Osteoblast (primary cell): ENCODE measurements at regions not wholly inside any gene's neighbourhood (a gene's known extent, or its start where the extent isn't known, plus 50 kb on each side); places are given as distances from the start of the nearest gene placed in this dataset.

Experiments used
- DNase-seq: peaks from one replicate; pipeline ENCODE4 v3.0.0; 2011; ENCODE audit warnings: low spot score, mixed read lengths; ENCODE audit not compliant: insufficient read length; ENCODE audit errors: missing footprints
- H2AFZ ChIP-seq: 2 replicates; pipeline ENCODE4 v1.6.0; 2011; ENCODE audit warnings: mild to moderate bottlenecking, low read length
- H3K27ac ChIP-seq: 2 replicates; pipeline ENCODE4 v1.5.1; 2011; ENCODE audit warnings: mild to moderate bottlenecking, low read depth, low read length, moderate library complexity
- H3K27me3 ChIP-seq: 2 replicates; pipeline ENCODE4 v1.6.0; 2012; ENCODE audit warnings: mild to moderate bottlenecking, control low read depth, inconsistent platforms, low read length, moderate library complexity; ENCODE audit not compliant: insufficient read depth
- H3K36me3 ChIP-seq: 2 replicates; pipeline ENCODE4 v1.5.1; 2011; ENCODE audit warnings: mild to moderate bottlenecking, low read length, control low read depth, moderate library complexity; ENCODE audit not compliant: insufficient read depth
- H3K4me1 ChIP-seq: 2 replicates; pipeline ENCODE4 v1.5.1; 2011; ENCODE audit warnings: mild to moderate bottlenecking, low read length, control low read depth, moderate library complexity; ENCODE audit not compliant: insufficient read depth
- H3K4me2 ChIP-seq: 2 replicates; pipeline ENCODE4 v1.6.0; 2011; ENCODE audit warnings: mild to moderate bottlenecking, low read length; ENCODE audit not compliant: insufficient read depth
- H3K4me3 ChIP-seq: fragments of 200-600 bp; sonication (generic); 3 replicates; pipeline ENCODE4 v1.5.1; 2012; ENCODE audit warnings: mild to moderate bottlenecking, low read length, inconsistent platforms; ENCODE audit not compliant: insufficient read depth
- H3K79me2 ChIP-seq: 2 replicates; pipeline ENCODE4 v1.6.0; 2012; ENCODE audit warnings: mild to moderate bottlenecking, low read length, control low read depth, inconsistent platforms; ENCODE audit not compliant: insufficient read depth
- H3K9me3 ChIP-seq: 2 replicates; pipeline ENCODE4 v1.5.1; 2011; ENCODE audit warnings: low read depth, low read length, control low read depth
- H4K20me1 ChIP-seq: 2 replicates; pipeline ENCODE4 v1.6.0; 2012; ENCODE audit warnings: mild to moderate bottlenecking, low read length, control low read depth; ENCODE audit not compliant: insufficient read depth
- TF ChIP-seq, protein P1 (sequence below): IDR thresholded peaks from 2 replicates; pipeline ENCODE4 v1.5.1; 2011; ENCODE audit warnings: mild to moderate bottlenecking, low read depth, low read length, moderate library complexity; ENCODE audit errors: extremely low read depth

DNA sequence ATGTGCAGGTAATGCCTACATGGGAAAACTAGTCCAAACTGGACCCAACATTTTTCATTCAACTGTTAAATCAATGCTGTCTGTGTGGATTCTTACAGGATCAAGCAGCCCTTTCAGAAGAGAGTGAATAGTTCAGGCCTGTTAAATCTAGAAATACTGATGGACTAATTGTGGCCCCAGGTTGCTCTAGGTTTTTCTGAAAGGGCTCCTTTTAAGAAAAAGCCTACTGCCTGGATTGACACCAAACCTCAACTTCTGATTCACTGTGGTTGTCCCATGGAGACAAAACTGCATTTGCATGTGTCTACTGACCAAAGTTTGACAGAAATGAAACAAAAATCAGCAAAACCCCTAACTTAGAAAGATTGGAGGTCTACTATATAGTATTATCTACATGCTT, 437.0 kb downstream of the KLF12 start:
- Histone ChIP-seq H3K4me2 (no peak overlapping the region), H3K79me2 (no peaks in the 10 kb centered on the region), H3K9me3 (no peaks in the 10 kb centered on the region), H3K27ac (no peak overlapping the region), H2AFZ (no peak overlapping the region), H3K4me1 (no peaks in the 10 kb centered on the region), H4K20me1 (no peaks in the 10 kb centered on the region), H3K27me3 (no peaks in the 10 kb centered on the region), H3K36me3 (peaks cover 28% of the 10 kb centered on the region), H3K4me3 (no peak overlapping the region)
- DNase-seq = no peak
- TF ChIP-seq, protein P1, sequence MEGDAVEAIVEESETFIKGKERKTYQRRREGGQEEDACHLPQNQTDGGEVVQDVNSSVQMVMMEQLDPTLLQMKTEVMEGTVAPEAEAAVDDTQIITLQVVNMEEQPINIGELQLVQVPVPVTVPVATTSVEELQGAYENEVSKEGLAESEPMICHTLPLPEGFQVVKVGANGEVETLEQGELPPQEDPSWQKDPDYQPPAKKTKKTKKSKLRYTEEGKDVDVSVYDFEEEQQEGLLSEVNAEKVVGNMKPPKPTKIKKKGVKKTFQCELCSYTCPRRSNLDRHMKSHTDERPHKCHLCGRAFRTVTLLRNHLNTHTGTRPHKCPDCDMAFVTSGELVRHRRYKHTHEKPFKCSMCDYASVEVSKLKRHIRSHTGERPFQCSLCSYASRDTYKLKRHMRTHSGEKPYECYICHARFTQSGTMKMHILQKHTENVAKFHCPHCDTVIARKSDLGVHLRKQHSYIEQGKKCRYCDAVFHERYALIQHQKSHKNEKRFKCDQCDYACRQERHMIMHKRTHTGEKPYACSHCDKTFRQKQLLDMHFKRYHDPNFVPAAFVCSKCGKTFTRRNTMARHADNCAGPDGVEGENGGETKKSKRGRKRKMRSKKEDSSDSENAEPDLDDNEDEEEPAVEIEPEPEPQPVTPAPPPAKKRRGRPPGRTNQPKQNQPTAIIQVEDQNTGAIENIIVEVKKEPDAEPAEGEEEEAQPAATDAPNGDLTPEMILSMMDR = no peak

DNA sequence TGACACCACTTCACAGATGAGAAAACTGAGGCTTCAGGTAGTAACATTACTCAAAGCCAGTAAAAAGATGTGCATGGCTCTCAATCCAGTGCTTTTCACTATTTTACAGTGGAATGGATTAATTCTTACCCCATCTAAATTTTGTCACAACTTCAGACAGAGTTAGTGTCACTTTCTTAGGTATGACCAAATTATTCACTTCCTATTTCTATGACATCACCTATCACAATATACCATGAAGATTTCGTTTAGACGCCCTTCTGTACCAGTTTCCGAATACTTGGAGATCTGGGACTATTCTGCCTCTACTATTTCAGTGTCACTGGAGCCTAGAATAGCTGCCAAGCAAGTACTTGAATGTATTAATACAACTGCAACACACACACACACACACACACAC, 437.5 kb downstream of the KLF12 start:
- H3K9me3 ChIP-seq = no peaks in the 10 kb centered on the region
- no peaks in the 10 kb centered on the region for H3K79me2 ChIP-seq
- no peaks in the 10 kb centered on the region for H3K27me3 ChIP-seq
- no peak for DNase-seq
- H3K4me3 ChIP-seq = no peak overlapping the region
- H3K4me2 ChIP-seq = no peak overlapping the region
- no peaks in the 10 kb centered on the region for H3K4me1 ChIP-seq
- TF ChIP-seq, protein P1 = no peak
- no peak overlapping the region for H2AFZ ChIP-seq
- peaks cover 28% of the 10 kb centered on the region for H3K36me3 ChIP-seq
- no peak overlapping the region for H3K27ac ChIP-seq
- no peaks in the 10 kb centered on the region for H4K20me1 ChIP-seq

DNA sequence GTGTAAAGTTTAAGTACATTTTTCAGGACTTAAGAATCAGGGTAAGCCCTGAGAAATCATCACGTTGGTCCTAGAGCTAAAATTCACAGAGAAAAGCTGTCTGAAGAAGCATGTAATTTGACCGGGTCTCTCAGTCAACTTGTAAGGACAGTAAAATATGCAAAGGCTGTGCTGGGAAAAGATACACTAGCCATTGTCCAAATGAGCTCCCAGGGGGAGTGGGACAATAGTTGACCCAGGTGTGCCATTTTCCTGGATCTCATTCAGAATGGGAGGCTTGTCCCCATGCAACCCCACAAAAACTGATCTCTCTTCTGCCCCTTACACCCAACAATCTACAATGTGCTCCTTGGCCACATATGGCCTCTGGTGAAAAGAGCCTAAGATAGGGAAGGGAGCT, 437.9 kb downstream of the KLF12 start:
- Histone ChIP-seq H3K27me3 (no peaks in the 10 kb centered on the region), H4K20me1 (no peaks in the 10 kb centered on the region), H3K27ac (no peak overlapping the region), H3K4me2 (no peak overlapping the region), H2AFZ (no peak overlapping the region), H3K4me1 (no peaks in the 10 kb centered on the region), H3K36me3 (peaks cover 28% of the 10 kb centered on the region), H3K4me3 (no peak overlapping the region), H3K79me2 (no peaks in the 10 kb centered on the region), H3K9me3 (no peaks in the 10 kb centered on the region)
- no peak for DNase-seq
- TF ChIP-seq, protein P1 = no peak

DNA sequence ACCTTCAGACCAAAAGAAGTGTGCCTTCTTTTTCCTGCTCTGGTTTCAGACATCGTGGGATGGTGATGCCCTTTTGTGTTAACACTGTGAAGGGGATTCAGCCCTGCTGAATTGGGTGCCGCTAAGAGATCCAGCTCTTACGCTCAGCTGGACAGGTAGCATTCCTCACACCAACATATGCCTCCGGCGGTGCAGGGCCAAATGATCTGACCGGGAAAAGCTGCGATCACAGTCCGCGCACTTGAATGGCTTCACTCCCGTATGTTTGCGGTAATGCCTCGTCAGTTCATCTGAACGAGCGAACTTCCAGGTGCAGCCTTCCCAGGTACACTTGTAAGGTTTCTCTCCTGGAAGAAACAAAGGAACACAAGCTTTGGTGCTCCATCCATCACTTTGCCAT, 438.9 kb downstream of the KLF12 start:
- Histone ChIP-seq H3K9me3 (no peaks in the 10 kb centered on the region), H4K20me1 (no peaks in the 10 kb centered on the region), H3K4me3 (no peak overlapping the region), H3K4me2 (no peak overlapping the region), H3K36me3 (peaks cover 34% of the 10 kb centered on the region), H3K79me2 (no peaks in the 10 kb centered on the region), H3K27ac (no peak overlapping the region), H3K4me1 (no peaks in the 10 kb centered on the region), H3K27me3 (no peaks in the 10 kb centered on the region), H2AFZ (no peak overlapping the region)
- no peak for DNase-seq
- TF ChIP-seq, protein P1 = no peak
